ENCODE measurements at regions not wholly inside any gene's neighbourhood (a gene's known extent, or its start where the extent isn't known, plus 50 kb on each side); places are given as distances from the start of the nearest gene placed in this dataset.
"Not testable (repeated sequence)": the region's sequence is repeated elsewhere in the genome, so short reads cannot be mapped to it uniquely, and the experiment has no call there.

DNA sequence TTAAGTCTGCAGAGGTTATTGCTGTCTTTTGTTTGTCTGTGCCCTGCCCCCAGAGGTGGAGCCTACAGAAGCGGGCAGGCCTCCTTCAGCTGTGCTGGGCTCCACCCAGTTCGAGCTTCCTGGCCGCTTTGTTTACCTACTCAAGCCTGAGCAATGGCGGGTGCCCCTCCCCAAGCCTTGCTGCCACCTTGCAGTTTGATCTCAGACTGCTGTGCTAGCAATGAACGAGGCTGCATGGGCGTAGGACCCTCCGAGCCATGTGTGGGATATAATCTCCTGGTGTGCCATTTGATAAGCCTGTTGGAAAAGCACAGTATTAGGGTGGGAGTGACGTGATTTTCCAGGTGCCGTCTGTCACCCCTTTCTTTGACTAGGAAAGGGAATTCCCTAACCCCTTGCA is 720.6 kb downstream of the PCDH17 start:
- H3K9me3 Mint-ChIP-seq = peaks cover 19% of the 10 kb centered on the region
- intact Hi-C loops (cut with micrococcal nuclease); H3K4me3 Mint-ChIP-seq (ENCODE audit: low read depth); H3K36me3 Mint-ChIP-seq (ENCODE audit: low read depth); DNase-seq (ENCODE audit: low spot score); H3K27ac Mint-ChIP-seq; H3K27me3 Mint-ChIP-seq (ENCODE audit: low read depth); H3K4me1 Mint-ChIP-seq (ENCODE audit: low read depth): not testable (repeated sequence)

- Mint-ChIP-seq H3K4me3 (ENCODE audit: low read depth) (no peak overlapping the region), H3K4me1 (ENCODE audit: low read depth) (no peaks in the 10 kb centered on the region), H3K9me3 (peaks cover 40% of the 10 kb centered on the region), H3K36me3 (ENCODE audit: low read depth) (no peaks in the 10 kb centered on the region), H3K27me3 (ENCODE audit: low read depth) (no peaks in the 10 kb centered on the region), H3K27ac (no peak overlapping the region)
- intact Hi-C loops (cut with micrococcal nuclease) = no loop called here
- no peak for DNase-seq (ENCODE audit: low spot score)
These were observed 738.4 kb downstream of the PCDH17 start for GRCh38 chr13:58369936-58370335.

DNA sequence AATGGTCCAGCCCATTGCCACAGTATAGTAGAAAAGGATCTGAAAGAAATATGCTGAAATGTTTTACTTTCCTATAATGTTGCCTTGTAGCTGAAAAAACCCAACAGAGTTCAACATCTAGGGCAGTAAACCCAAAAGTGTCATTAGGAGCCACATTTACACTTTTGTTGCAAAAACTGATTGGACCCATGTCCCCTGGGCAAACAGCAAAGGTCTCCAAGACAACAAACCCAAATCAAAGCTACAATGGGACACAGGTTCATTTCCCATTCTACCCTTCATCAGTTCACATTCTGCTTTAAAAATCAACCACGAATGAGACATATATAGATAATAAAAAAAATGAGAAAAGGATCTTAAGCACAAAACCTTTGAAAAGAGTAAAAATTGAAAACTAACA is 744.8 kb downstream of the PCDH17 start:
- Mint-ChIP-seq H3K4me3 (ENCODE audit: low read depth) (no peak overlapping the region), H3K27me3 (ENCODE audit: low read depth) (no peaks in the 10 kb centered on the region), H3K36me3 (ENCODE audit: low read depth) (no peaks in the 10 kb centered on the region), H3K9me3 (peaks cover 41% of the 10 kb centered on the region), H3K4me1 (ENCODE audit: low read depth) (no peaks in the 10 kb centered on the region), H3K27ac (no peak overlapping the region)
- intact Hi-C loops (cut with micrococcal nuclease) = no loop called here
- no peak for DNase-seq (ENCODE audit: low spot score)

DNA sequence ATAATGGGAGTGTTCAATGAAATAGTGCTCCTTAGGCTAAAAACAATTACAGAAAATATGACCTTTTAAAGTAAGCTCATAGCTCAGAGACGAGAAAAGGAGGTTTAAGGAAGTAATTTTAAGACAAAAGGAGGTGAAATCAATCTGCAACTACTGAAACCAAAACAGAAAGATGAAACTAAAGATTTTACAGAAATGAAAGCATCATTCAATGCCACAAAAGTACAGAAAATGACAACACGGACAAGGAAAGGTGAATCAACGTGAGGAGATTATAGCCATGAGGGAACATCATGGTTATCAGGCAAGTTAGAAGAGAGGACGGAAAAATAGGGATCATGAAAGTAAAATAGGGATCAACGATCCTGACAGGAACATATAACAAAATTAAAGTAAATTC is 745.2 kb downstream of the PCDH17 start:
- intact Hi-C loops (cut with micrococcal nuclease) = no loop called here
- no peaks in the 10 kb centered on the region for H3K27me3 Mint-ChIP-seq (ENCODE audit: low read depth)
- no peaks in the 10 kb centered on the region for H3K4me1 Mint-ChIP-seq (ENCODE audit: low read depth)
- peaks cover 37% of the 10 kb centered on the region for H3K9me3 Mint-ChIP-seq
- no peak overlapping the region for H3K27ac Mint-ChIP-seq
- H3K4me3 Mint-ChIP-seq (ENCODE audit: low read depth) = no peak overlapping the region
- no peak for DNase-seq (ENCODE audit: low spot score)
- no peaks in the 10 kb centered on the region for H3K36me3 Mint-ChIP-seq (ENCODE audit: low read depth)

- Mint-ChIP-seq H3K27ac (no peak overlapping the region), H3K36me3 (ENCODE audit: low read depth) (no peaks in the 10 kb centered on the region), H3K9me3 (peaks cover 24% of the 10 kb centered on the region), H3K4me3 (ENCODE audit: low read depth) (no peak overlapping the region), H3K27me3 (ENCODE audit: low read depth) (no peaks in the 10 kb centered on the region), H3K4me1 (ENCODE audit: low read depth) (no peaks in the 10 kb centered on the region)
- no peak for DNase-seq (ENCODE audit: low spot score)
- intact Hi-C loops (cut with micrococcal nuclease) = no loop called here
These were observed 747.7 kb downstream of the PCDH17 start for GRCh38 chr13:58379221-58379620.

DNA sequence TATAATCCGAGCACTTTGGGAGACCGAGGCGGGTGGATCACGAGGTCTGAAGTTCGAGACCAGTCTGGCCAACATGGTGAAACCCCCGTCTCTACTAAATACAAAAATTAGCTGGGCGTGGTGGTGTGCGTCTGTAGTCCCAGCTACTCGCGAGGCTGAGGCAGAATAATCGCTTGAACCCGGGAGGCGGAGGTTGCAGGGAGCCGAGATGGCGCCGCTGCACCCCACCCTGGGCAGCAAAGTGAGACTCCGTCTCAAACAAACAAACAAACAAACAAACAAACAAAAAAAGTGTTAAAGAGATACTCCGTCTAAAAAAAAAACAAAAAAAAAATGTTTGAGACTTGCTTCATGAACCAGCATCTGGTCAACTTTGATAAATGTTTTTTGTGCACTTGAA is 753.8 kb downstream of the PCDH17 start:
- peaks cover 11% of the 10 kb centered on the region for H3K9me3 Mint-ChIP-seq
- H3K27me3 Mint-ChIP-seq (ENCODE audit: low read depth); H3K4me1 Mint-ChIP-seq (ENCODE audit: low read depth); H3K36me3 Mint-ChIP-seq (ENCODE audit: low read depth); intact Hi-C loops (cut with micrococcal nuclease); H3K27ac Mint-ChIP-seq; DNase-seq (ENCODE audit: low spot score); H3K4me3 Mint-ChIP-seq (ENCODE audit: low read depth): not testable (repeated sequence)

DNA sequence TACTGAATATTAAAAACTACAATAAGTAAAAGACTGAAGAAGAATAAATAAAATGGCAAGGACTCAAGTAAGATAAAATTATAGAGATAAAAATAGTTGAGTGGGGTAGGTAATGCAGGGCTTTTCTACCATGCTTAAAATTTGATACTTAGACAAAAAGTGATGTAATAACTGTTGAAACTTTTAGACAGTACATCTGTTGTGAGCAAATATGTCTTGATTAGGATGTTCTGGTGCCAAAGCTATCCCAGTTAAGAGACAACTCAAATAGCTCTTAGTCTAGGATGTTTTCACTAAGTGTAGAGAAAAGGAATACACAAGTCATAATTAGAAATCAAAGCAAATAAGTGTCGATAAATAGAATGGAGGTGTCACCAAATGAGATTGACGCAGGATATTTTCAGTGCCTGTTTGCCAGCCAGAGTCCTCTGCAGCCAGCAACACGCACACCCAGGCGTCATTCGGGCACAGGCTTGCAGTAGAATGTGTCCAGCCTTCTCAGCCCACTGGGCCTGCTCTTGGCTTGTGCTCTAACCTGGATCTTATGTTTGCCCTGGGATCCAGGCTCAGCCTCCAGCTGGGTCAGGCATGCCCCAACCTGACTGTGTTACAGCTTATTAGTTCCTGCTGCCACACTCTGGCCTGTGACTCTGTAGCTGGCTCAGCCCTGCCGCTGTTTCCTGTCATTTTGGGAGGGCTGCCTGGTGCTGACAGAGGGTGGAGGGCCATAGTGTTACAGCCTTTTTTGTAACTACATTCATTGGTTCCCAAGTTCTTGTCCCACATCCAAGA is 766.2 kb downstream of the PCDH17 start:
- intact Hi-C loops (cut with micrococcal nuclease) = no loop called here
- Mint-ChIP-seq H3K36me3 (ENCODE audit: low read depth) (no peaks in the 10 kb centered on the region), H3K9me3 (peaks cover 42% of the 10 kb centered on the region), H3K27me3 (ENCODE audit: low read depth) (no peaks in the 10 kb centered on the region), H3K4me3 (ENCODE audit: low read depth) (no peak overlapping the region), H3K4me1 (ENCODE audit: low read depth) (no peaks in the 10 kb centered on the region), H3K27ac (no peak overlapping the region)
- DNase-seq (ENCODE audit: low spot score) = no peak

- Mint-ChIP-seq H3K27ac (no peak overlapping the region), H3K9me3 (peaks cover 46% of the 10 kb centered on the region)
These were observed 767.7 kb downstream of the PCDH17 start for GRCh38 chr13:58399263-58399662.

DNA sequence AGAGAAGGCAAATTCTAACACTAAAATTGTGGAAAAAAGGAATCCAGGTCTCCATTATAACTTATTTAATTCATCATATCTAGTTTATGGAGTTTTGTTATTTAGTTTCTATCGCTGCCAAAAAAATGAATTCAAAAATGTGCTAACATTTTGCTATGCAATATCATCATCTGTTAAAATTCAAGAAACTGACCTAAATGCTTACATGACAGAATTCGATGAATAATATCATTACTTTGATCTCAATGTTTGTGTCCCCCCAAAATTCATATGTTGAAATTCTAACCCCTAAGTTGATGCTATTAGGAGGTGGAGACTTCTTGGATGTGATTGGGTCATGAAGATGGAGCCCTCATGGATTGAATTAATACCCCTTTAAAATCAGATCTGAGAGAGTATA is 775.0 kb downstream of the PCDH17 start:
- no peak for DNase-seq (ENCODE audit: low spot score)
- no peak overlapping the region for H3K4me3 Mint-ChIP-seq (ENCODE audit: low read depth)
- H3K27me3 Mint-ChIP-seq (ENCODE audit: low read depth) = no peaks in the 10 kb centered on the region
- intact Hi-C loops (cut with micrococcal nuclease) = no loop called here
- H3K36me3 Mint-ChIP-seq (ENCODE audit: low read depth) = no peaks in the 10 kb centered on the region
- H3K27ac Mint-ChIP-seq = no peak overlapping the region
- peaks cover 28% of the 10 kb centered on the region for H3K9me3 Mint-ChIP-seq
- no peaks in the 10 kb centered on the region for H3K4me1 Mint-ChIP-seq (ENCODE audit: low read depth)

More at GRCh38 chr13:58399263-58399662, 767.7 kb downstream of the PCDH17 start:
- no peaks in the 10 kb centered on the region for H3K27me3 Mint-ChIP-seq (ENCODE audit: low read depth)
- H3K36me3 Mint-ChIP-seq (ENCODE audit: low read depth) = no peaks in the 10 kb centered on the region
- intact Hi-C loops (cut with micrococcal nuclease) = no loop called here
- no peaks in the 10 kb centered on the region for H3K4me1 Mint-ChIP-seq (ENCODE audit: low read depth)
- DNase-seq (ENCODE audit: low spot score) = no peak
- H3K4me3 Mint-ChIP-seq (ENCODE audit: low read depth) = no peak overlapping the region

DNA sequence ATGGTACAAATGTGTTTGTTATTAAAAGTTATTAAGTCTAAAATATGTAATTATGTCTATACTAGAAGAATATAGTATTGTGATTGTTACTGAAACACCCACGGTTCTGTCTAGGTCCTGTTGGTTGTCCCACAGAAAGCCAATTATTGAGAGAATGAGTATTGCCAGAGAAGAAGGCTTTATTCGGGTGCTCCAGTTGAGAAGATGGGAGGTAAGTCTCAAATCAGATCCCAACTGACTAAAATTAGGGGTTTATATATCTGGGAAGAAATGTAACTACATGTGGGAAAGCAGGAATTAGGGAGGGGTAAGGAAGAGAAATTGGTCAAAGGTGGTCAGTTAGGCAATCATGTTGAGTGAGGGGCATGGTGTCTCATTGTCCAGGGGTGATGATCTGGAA is 798.4 kb downstream of the PCDH17 start:
- DNase-seq (ENCODE audit: low spot score) = no peak
- intact Hi-C loops (cut with micrococcal nuclease) = no loop called here
- Mint-ChIP-seq H3K27me3 (ENCODE audit: low read depth) (no peaks in the 10 kb centered on the region), H3K36me3 (ENCODE audit: low read depth) (no peaks in the 10 kb centered on the region), H3K27ac (no peak overlapping the region), H3K4me1 (ENCODE audit: low read depth) (no peaks in the 10 kb centered on the region), H3K4me3 (ENCODE audit: low read depth) (no peak overlapping the region), H3K9me3 (peaks cover 35% of the 10 kb centered on the region)

DNA sequence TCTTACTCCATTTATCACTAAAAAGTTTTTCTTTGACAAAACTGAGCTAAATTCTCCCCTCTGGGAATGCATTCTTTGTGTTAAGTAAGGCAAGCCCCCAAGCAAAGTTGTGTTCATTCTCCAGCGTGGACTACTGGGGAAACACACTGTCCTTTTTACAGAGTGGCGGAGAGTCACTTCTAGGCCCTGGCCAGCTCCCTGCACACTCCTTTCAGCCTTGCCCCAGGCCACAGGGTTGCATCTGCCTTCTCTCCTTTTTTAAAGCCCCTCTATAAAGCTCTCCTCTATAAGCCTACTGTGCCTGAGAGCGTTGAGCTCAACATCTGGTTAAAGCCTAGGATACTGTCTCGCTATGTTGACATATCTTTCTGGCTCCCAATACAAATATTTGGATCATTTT is 803.4 kb downstream of the PCDH17 start:
- no peak overlapping the region for H3K4me3 Mint-ChIP-seq (ENCODE audit: low read depth)
- no peaks in the 10 kb centered on the region for H3K27me3 Mint-ChIP-seq (ENCODE audit: low read depth)
- H3K27ac Mint-ChIP-seq = no peak overlapping the region
- no peak for DNase-seq (ENCODE audit: low spot score)
- peaks cover 29% of the 10 kb centered on the region for H3K9me3 Mint-ChIP-seq
- intact Hi-C loops (cut with micrococcal nuclease) = no loop called here
- no peaks in the 10 kb centered on the region for H3K4me1 Mint-ChIP-seq (ENCODE audit: low read depth)
- no peaks in the 10 kb centered on the region for H3K36me3 Mint-ChIP-seq (ENCODE audit: low read depth)

- intact Hi-C loops (cut with micrococcal nuclease) = no loop called here
- Mint-ChIP-seq H3K27ac (no peak overlapping the region), H3K9me3 (peaks cover 29% of the 10 kb centered on the region), H3K27me3 (ENCODE audit: low read depth) (no peaks in the 10 kb centered on the region), H3K4me3 (ENCODE audit: low read depth) (no peak overlapping the region), H3K36me3 (ENCODE audit: low read depth) (no peaks in the 10 kb centered on the region), H3K4me1 (ENCODE audit: low read depth) (no peaks in the 10 kb centered on the region)
- DNase-seq (ENCODE audit: low spot score) = no peak
These were observed 805.9 kb downstream of the PCDH17 start for GRCh38 chr13:58437427-58437826.

DNA sequence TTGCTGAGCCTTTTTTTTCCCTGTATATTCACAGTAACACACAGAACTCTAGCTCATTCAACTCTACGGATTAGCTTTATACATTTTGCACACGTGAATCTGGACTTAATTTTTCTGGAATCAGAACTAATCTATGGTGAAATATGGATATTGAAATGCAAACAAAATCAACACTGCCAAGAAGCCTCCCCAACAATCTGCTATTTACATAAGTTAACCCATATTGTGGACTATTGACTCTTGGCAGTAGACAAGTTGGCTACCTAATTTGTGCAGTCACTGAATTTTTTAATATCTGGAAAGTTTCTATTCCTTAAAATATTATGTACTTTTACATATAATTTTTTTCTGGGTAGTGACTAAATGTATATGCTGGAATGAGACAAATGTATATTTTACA is 815.4 kb downstream of the PCDH17 start:
- DNase-seq (ENCODE audit: low spot score) = no peak
- Mint-ChIP-seq H3K4me1 (ENCODE audit: low read depth) (no peaks in the 10 kb centered on the region), H3K36me3 (ENCODE audit: low read depth) (no peaks in the 10 kb centered on the region), H3K4me3 (ENCODE audit: low read depth) (no peak overlapping the region), H3K27me3 (ENCODE audit: low read depth) (no peaks in the 10 kb centered on the region), H3K27ac (no peak overlapping the region), H3K9me3 (peaks cover 17% of the 10 kb centered on the region)
- intact Hi-C loops (cut with micrococcal nuclease) = no loop called here

All from activated T-helper 2 cell treated with anti-CD3 and anti-CD28 coated beads, Interferon-gamma antibody, Interleukin-2, Interleukin-4, amounts not matched to agents 10 μg/mL and 5 μg/mL and 100 μg/mL, durations not matched to agents 14 hours and 24 hours and 36 hours (primary cell).